ENCODE measurements at regions not wholly inside any gene's neighbourhood (a gene's known extent, or its start where the extent isn't known, plus 50 kb on each side); places are given as distances from the start of the nearest gene placed in this dataset.

- TF ChIP-seq POLR2AphosphoS5 (IDR thresholded peaks at IDR 0.05) (no peak), CTCF (IDR thresholded peaks at IDR 0.05 in 8 of 11, conservative IDR thresholded peaks at IDR 0.05 in 3 of 11) (no peak)
Measured at GRCh38 chr11:133714471-133715375, 130.6 kb downstream of the SPATA19 start.
